ENCODE measurements at regions not wholly inside any gene's neighbourhood (a gene's known extent, or its start where the extent isn't known, plus 50 kb on each side); places are given as distances from the start of the nearest gene placed in this dataset.
A peak's percentile ranks its signal among the peaks of the same experiment; 100 is the strongest.

DNA sequence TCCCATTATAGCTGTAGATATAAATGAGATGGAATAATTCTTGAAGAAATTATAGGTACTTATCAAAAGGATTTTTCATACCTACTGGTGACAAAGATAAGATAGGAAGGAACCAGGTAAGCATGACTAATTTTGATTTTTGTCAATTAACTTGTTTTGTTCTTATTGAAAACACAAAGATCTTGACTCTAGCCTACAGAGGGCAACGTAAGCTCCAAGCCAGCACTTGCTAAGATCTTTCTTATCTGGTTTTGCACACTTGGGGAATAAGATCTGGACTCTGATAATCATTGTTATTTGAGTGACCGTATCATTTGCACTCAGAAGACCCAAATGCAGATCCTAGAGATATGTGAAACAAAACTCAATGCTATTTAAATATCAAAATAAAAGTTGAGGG lies 223.4 kb downstream of the VEGFC start:
- TF ChIP-seq, protein P1, sequence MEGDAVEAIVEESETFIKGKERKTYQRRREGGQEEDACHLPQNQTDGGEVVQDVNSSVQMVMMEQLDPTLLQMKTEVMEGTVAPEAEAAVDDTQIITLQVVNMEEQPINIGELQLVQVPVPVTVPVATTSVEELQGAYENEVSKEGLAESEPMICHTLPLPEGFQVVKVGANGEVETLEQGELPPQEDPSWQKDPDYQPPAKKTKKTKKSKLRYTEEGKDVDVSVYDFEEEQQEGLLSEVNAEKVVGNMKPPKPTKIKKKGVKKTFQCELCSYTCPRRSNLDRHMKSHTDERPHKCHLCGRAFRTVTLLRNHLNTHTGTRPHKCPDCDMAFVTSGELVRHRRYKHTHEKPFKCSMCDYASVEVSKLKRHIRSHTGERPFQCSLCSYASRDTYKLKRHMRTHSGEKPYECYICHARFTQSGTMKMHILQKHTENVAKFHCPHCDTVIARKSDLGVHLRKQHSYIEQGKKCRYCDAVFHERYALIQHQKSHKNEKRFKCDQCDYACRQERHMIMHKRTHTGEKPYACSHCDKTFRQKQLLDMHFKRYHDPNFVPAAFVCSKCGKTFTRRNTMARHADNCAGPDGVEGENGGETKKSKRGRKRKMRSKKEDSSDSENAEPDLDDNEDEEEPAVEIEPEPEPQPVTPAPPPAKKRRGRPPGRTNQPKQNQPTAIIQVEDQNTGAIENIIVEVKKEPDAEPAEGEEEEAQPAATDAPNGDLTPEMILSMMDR (IDR thresholded peaks at IDR 0.05), result peak; percentile 19; the same call in 1 of the 2 replicates
- TF ChIP-seq SIN3A (IDR thresholded peaks at IDR 0.05; ENCODE audit: borderline replicate concordance, insufficient read depth, low read depth, low read length), result no peak
- no peak for TF ChIP-seq TCF7L2 (IDR thresholded peaks at IDR 0.05; ENCODE audit: low read depth, low read length)
- no peak for TF ChIP-seq REST (IDR thresholded peaks at IDR 0.05; ENCODE audit: insufficient read depth in 1 of 2, low read depth in 2 of 2, low read length in 1 of 2)

All from Panc1 (cell line).